HUES64 (cell line): ENCODE measurements at regions not wholly inside any gene's neighbourhood (a gene's known extent, or its start where the extent isn't known, plus 50 kb on each side); places are given as distances from the start of the nearest gene placed in this dataset.
A peak's percentile ranks its signal among the peaks of the same experiment; 100 is the strongest.

Source experiments
- H3K27ac ChIP-seq: 2 replicates; pipeline ENCODE4 v1.7.0; 2013; ENCODE audit warnings: low read depth, low read length, inconsistent platforms
- H3K27me3 ChIP-seq: 2 replicates; pipeline ENCODE4 v1.6.1; 2013; ENCODE audit warnings: mild to moderate bottlenecking, low read length; ENCODE audit not compliant: insufficient read depth
- H3K36me3 ChIP-seq: 2 replicates; pipeline ENCODE4 v1.6.1; 2013; ENCODE audit warnings: mild to moderate bottlenecking, low read length; ENCODE audit not compliant: insufficient read depth
- H3K4me1 ChIP-seq: 2 replicates; pipeline ENCODE4 v1.6.1; 2013; ENCODE audit warnings: mild to moderate bottlenecking, low read length, moderate library complexity; ENCODE audit not compliant: insufficient read depth
- H3K4me3 ChIP-seq: 2 replicates; pipeline ENCODE4 v1.5.1; 2013; ENCODE audit warnings: mild to moderate bottlenecking, low read length, moderate library complexity
- H3K9ac ChIP-seq: 2 replicates; pipeline ENCODE4 v1.6.1; 2013; ENCODE audit warnings: mild to moderate bottlenecking, low read depth, low read length
- H3K9me3 ChIP-seq: 2 replicates; pipeline ENCODE4 v1.6.1; 2013; ENCODE audit warnings: low read depth, low read length; ENCODE audit not compliant: insufficient read depth
- WGBS: fragments of 150-250, 120-280 bp; methylation state at CpG from one replicate; pipeline ENCODE4 v1.1.7; 2013; ENCODE audit warnings: missing lambda C conversion rate; 5-methylcytosine and 5-hydroxymethylcytosine counted together

DNA sequence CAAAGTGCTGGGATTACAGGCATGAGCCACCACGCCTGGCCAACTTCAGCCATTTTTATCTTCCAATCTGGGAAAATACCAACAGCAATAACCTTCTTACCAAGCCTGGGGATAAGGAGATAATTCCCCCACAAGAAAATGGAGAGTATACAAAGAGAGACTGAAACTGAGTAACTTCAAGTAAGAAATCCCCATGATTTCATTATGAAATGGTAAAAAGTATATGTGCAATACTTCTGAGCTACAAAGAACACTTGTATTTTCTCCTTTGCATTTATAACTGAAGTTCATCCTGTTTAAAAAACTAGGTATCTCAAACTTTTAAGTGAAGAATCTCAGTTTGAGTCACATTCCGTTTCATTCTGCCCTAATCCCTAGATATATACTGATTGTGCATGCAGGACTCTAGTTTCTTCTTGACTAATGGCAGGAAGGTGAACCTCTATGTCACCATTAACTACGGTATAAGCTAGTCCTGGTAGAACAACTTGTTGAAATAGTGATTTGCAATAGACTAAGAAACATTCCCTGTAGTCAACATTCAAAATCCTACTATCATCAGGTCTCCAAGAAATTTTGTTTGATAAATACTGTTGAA lies 2071.4 kb downstream of the MAT2B start:
- no peak overlapping the region for H3K9ac ChIP-seq
- H3K4me3 ChIP-seq, result no peak overlapping the region
- WGBS, result 97% methylated on average over 2 of the region's 3 CpGs
- no peak overlapping the region for H3K27ac ChIP-seq
- H3K36me3 ChIP-seq, result no peaks in the 10 kb centered on the region
- no peaks in the 10 kb centered on the region for H3K9me3 ChIP-seq
- H3K4me1 ChIP-seq, result no peaks in the 10 kb centered on the region
- H3K27me3 ChIP-seq, result no peaks in the 10 kb centered on the region

DNA sequence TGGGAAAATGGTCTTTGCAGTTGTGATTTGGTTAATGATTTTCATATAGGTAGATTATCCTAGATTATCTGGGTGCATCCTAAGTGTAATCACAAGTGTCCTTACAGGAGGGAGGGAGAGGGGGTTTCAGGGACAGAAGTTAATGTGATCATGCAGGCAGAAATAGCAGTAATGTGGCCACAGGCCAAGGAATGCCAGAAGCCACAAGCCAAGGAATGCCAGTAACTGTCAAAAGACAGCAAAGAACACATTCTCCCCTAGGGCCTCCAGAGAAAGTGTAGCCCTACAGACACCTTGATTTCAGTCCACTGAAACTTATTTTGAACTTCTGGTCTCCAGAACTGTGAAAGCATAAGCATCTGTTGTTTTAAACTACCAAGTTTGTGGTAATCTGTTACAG lies 2074.5 kb downstream of the MAT2B start:
- no peaks in the 10 kb centered on the region for H3K36me3 ChIP-seq
- no peak overlapping the region for H3K4me3 ChIP-seq
- no peaks in the 10 kb centered on the region for H3K9me3 ChIP-seq
- no peaks in the 10 kb centered on the region for H3K27me3 ChIP-seq
- no peak overlapping the region for H3K9ac ChIP-seq
- no peaks in the 10 kb centered on the region for H3K4me1 ChIP-seq
- no peak overlapping the region for H3K27ac ChIP-seq

DNA sequence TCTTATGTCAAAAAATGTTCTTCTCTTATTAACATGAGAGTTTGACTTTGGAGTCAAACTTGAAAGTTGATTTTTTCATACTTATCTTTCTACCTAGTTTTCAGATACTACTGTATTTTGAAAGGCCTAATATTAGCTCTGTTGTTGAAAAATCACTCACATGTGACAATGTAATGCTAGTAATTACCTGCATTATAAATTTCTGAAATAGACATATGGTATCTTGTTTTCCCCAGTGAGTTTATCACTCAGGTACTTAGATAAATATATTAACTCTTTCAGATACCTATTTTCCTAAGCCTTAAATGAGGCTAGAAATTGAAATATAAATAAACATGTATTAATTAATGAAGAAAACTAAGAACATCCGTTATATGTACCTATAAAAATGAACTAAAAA lies 2089.3 kb downstream of the MAT2B start:
- Histone ChIP-seq H3K9ac (no peak overlapping the region), H3K4me1 (no peaks in the 10 kb centered on the region), H3K27me3 (no peaks in the 10 kb centered on the region), H3K9me3 (no peaks in the 10 kb centered on the region), H3K36me3 (no peaks in the 10 kb centered on the region), H3K4me3 (no peak overlapping the region), H3K27ac (no peak overlapping the region)
- WGBS, result no CpG with 5 or more reads among the region's 1 CpG

DNA sequence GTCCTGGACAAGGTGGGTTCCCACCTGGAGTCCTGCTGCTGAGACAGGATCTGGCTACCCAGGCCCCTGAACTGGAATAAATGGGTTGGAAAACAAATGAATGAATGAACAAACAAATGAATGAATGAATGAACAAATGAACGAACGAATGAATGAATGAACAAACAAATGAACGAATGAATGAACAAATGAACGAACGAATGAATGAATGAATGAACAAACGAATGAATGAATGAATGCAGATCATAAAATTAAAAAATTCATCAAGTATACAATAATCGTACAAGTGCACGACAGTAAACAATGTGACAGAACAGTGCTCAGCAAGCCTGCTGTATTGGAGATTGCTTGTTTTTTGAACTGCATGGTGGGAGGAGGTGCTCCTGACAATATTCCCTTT lies 2097.1 kb downstream of the MAT2B start:
- Histone ChIP-seq H3K9me3 (no peaks in the 10 kb centered on the region), H3K4me3 (no peak overlapping the region), H3K9ac (no peak overlapping the region), H3K4me1 (no peaks in the 10 kb centered on the region), H3K27me3 (no peaks in the 10 kb centered on the region), H3K36me3 (no peaks in the 10 kb centered on the region), H3K27ac (no peak overlapping the region)
- WGBS, result 94% methylated on average over 8 of the region's 8 CpGs

DNA sequence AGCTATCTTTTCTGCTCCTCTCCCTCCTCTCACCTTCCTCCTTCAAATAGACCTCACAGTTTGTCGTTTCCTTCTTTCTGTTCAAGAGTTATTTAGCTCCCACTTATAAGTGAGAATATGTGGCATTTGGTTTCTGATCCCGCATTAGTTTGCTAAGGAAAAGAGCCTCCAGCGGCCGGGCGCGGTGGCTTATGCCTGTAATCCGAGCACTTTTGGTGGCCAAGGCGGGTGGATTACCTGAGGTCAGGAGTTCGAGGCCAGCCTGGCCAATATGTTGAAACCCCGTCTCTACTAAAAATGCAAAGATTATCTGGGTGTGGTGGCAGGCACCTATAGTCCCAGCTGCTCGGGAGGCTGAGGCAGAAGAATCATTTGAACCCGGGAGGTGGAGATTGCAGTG lies 2101.6 kb downstream of the MAT2B start:
- H3K27ac ChIP-seq, result no peak overlapping the region
- no peaks in the 10 kb centered on the region for H3K4me1 ChIP-seq
- H3K4me3 ChIP-seq, result no peak overlapping the region
- H3K9me3 ChIP-seq, result no peaks in the 10 kb centered on the region
- 93% methylated on average over 12 of the region's 12 CpGs for WGBS
- H3K9ac ChIP-seq, result no peak overlapping the region
- H3K27me3 ChIP-seq, result no peaks in the 10 kb centered on the region
- no peaks in the 10 kb centered on the region for H3K36me3 ChIP-seq

DNA sequence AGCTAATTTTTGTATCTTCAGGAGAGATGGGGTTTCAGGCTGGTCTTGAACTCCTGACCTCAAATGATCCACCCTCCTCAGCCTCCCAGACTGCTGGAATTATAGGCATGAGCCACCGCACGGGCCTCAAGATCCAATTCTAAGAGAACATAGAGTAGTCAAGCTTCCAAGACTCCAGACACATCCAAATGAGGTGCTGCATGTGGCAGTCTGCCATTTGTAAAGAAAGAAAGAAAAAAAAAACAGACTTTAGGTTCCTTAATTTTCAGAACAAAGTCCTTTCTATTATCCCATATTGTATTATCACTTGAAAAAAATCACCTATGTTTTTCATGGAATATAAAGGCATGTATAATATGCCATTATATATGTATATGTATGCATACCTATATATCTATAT lies 2104.5 kb downstream of the MAT2B start:
- no peaks in the 10 kb centered on the region for H3K4me1 ChIP-seq
- H3K27me3 ChIP-seq, result no peaks in the 10 kb centered on the region
- H3K27ac ChIP-seq, result no peak overlapping the region
- H3K4me3 ChIP-seq, result no peak overlapping the region
- WGBS, result 92% methylated on average over 2 of the region's 2 CpGs
- no peaks in the 10 kb centered on the region for H3K36me3 ChIP-seq
- H3K9me3 ChIP-seq, result no peaks in the 10 kb centered on the region
- H3K9ac ChIP-seq, result no peak overlapping the region

DNA sequence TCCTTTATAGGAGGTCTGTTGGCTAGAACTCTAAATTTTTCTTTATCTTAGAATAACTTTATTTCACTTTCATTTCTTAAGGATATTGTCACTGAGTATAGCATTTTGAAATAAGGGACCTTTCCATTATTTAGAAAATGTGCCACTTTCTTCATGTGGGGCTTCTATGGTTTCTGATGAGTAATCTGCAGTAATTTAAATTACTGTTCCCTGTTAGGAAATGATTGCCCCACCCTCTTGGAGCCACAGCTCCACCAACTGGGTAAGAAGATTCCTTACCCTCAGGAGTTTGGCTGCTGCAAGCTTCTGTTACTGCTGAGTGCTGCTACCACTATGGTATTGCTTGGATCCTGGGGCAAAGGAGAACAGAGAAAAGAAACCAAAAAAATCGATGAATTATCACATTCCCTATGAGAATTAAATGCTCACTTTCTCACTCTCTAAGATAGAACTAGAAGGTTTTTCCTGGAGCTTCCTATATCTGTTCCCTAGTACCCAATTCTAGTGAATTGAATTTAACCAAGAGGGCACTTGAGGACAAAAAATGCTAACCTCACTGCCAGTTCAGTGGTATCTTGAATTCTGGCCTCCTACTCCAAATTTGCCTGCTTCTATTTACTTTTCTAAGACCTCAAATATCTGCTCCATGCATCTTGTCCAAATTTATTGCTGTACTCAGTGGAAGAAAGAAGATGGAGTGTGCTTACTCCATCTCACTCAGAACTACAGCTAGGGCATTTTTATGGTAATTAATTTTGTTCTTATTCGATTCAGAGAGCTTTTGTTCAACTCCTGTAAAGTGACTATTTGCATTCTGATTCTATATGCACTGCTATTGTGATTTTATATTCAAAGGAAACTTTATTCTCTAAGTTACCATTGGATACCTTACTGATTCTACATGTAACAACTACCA lies 2111.3 kb downstream of the MAT2B start:
- Histone ChIP-seq H3K27ac (peak overlapping the region; percentile 42; the same call in 1 of the 2 replicates), H3K4me3 (no peak overlapping the region), H3K36me3 (no peaks in the 10 kb centered on the region), H3K4me1 (peaks cover 12% of the 10 kb centered on the region), H3K27me3 (no peaks in the 10 kb centered on the region), H3K9me3 (no peaks in the 10 kb centered on the region), H3K9ac (no peak overlapping the region)
- 90% methylated on average over 1 of the region's 2 CpGs for WGBS

DNA sequence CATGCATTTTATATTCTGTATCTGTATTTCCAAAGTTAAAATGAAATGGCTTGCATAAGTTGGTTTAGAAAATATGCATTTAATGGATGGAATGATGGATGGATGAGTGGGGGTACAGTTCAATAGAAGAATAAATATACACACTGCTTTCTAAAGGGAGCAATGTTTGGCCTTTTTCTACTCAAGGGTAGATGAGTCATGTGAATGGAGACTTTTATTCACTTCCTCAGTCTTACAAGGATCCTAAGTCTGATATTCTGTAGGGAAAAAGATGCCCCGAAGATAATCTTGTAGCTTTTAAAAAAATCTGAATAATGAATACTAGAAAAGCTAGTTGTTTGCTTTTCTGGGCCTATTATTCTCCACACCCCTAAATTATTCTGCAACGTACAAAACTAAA lies 2112.1 kb downstream of the MAT2B start:
- H3K27me3 ChIP-seq, result no peaks in the 10 kb centered on the region
- H3K4me1 ChIP-seq, result peaks cover 12% of the 10 kb centered on the region
- H3K9me3 ChIP-seq, result no peaks in the 10 kb centered on the region
- 80% methylated on average over 1 of the region's 2 CpGs for WGBS
- no peak overlapping the region for H3K27ac ChIP-seq
- no peaks in the 10 kb centered on the region for H3K36me3 ChIP-seq
- no peak overlapping the region for H3K4me3 ChIP-seq
- H3K9ac ChIP-seq, result no peak overlapping the region

DNA sequence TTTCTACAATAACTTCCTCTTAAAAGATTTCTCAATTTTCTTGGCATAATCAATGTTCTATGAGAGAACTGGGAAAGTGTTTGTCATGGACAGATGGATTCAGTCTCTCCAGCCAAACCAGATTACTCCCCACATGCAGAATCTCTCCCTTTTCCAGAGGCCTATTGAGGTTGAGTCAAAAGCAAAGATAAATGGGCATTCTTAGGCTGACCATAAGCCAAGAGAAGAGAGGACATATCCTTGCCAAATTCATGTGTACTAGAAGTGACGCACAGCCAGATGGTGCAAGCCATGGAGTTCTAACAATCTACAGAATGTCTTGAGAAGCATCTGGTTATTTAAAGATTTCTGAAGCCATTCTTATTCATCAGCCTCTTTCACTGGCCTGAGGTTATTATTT lies 2115.0 kb downstream of the MAT2B start:
- Histone ChIP-seq H3K36me3 (no peaks in the 10 kb centered on the region), H3K27me3 (no peaks in the 10 kb centered on the region), H3K9me3 (no peaks in the 10 kb centered on the region), H3K9ac (no peak overlapping the region), H3K4me1 (peaks cover 12% of the 10 kb centered on the region), H3K27ac (no peak overlapping the region), H3K4me3 (no peak overlapping the region)
- 100% methylated on average over 1 of the region's 1 CpG for WGBS

DNA sequence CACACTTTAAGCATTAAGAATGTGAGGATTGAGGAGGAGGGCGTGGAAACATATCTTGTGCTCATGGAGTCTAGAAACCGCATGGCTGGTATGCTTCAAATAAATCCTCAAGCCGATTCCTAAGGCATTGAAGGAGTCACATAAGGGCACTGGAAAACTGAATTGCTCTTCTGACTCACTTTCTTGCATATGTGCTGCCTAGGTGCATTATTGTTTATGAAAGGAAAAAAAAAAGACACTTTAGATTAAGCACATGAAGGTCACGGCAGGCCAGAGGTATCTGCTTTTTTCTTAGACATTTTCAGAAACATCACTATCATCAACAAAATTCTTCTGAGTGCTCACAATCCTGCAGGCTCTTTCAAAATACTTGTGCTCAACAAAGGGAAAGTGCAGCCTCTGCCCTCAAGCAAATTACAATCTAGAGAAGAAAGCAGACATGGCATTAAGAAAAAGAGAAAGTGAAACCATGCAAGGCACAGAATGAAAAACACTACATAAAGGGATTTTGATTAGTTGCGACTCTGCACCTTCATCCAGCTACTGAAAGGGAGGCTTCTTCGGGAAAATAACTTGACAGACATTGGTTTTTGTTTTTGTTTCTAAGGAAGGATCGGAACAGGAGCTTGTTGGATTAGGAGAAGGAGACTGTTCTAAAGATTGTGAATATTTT lies 2117.6 kb downstream of the MAT2B start:
- no peak overlapping the region for H3K27ac ChIP-seq
- peaks cover under 1% of the 10 kb centered on the region; the same call in 1 of the 2 replicates for H3K4me1 ChIP-seq
- no peak overlapping the region for H3K4me3 ChIP-seq
- 96% methylated on average over 7 of the region's 7 CpGs for WGBS
- H3K9ac ChIP-seq, result no peak overlapping the region
- no peaks in the 10 kb centered on the region for H3K36me3 ChIP-seq
- no peaks in the 10 kb centered on the region for H3K9me3 ChIP-seq
- no peaks in the 10 kb centered on the region for H3K27me3 ChIP-seq

DNA sequence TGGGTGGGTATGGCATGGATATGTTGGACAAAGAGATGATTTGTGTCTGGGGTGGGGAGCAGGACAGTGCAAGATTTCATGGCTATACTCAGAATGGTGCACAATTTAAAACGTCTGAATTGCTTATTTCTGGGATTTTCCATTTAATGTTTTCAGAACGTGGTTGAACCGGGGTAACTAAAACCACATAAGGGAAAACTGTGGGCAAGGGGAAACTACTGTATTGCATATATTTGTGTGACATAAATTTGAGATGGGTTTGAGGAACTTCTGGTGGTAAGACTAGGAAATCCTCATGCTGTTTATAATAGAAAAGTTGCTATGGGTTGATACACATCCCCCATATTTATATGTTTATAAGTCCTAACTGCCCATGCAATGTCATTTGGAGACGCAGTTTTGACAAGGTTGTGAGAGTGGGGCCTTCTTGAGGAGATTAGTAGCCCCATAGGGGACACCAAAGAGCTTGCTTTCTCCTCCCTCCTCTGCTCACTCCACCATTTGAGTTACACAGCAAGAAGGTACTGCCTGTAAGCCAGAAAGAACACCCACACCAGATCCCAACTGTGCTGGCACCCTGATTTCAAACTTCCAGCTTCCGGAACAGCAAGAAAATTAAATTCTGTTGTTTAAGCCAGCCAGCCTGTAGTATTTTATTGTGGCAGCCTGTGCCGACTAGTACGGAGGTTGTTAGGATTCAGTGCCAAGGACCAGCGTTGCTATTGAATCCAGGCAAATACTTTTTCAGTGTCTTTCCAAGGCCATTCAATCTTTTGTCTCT lies 2118.9 kb downstream of the MAT2B start:
- no peaks in the 10 kb centered on the region for H3K4me1 ChIP-seq
- 91% methylated on average over 8 of the region's 8 CpGs for WGBS
- H3K27me3 ChIP-seq, result no peaks in the 10 kb centered on the region
- no peaks in the 10 kb centered on the region for H3K9me3 ChIP-seq
- H3K9ac ChIP-seq, result no peak overlapping the region
- H3K4me3 ChIP-seq, result no peak overlapping the region
- H3K36me3 ChIP-seq, result no peaks in the 10 kb centered on the region
- no peak overlapping the region for H3K27ac ChIP-seq
